A549 (cell line): ENCODE measurements at regions not wholly inside any gene's neighbourhood (a gene's known extent, or its start where the extent isn't known, plus 50 kb on each side); places are given as distances from the start of the nearest gene placed in this dataset.

ENCODE experiments used
- ATAC-seq, 2 experiments: fragments of 200-7000 bp in 1 of 2; fragments of >200 bp in 1 of 2; cut with Nextera tagmentation in 1 of 2; cut with Tn5 transposase in 1 of 2; 3 replicates each; pipeline versions ENCODE4 v1.8.0 to v1.9.1; 2018 to 2020; ENCODE audit warnings: mild to moderate bottlenecking in 1 of 2, moderate library complexity in 1 of 2
- CTCF ChIA-PET: fragments of 300-600 bp; sonication (Branson Sonifier 250); formaldehyde crosslinking; extraction: SDS; loops from one replicate; lab custom pipeline; 2021; ENCODE audit warnings: antibody characterized with exemption, inconsistent platforms; lab: Yijun Ruan, JAX
- POLR2A ChIA-PET: fragments of 350-600 bp; formaldehyde crosslinking; extraction: SDS; loops from one replicate; lab custom pipeline; 2021; ENCODE audit warnings: antibody characterized with exemption, inconsistent platforms; lab: Yijun Ruan, JAX
- DNase-seq, 2 experiments: peaks; one replicate each; pipeline versions ENCODE4 v3.0.0 to v3.0.0-alpha.2; 2011 to 2016; ENCODE audit warnings: low read depth in 1 of 2, low spot score in 1 of 2
- FAIRE-seq: peaks from 2 replicates; lab custom pipeline; 2011; peaks lifted over from hg19 to GRCh38; lab: Jason Lieb, UNC
- H3K27ac ChIP-seq, 2 experiments: fragments of >200 bp; sonication (Bioruptor Twin); formaldehyde crosslinking; 3 replicates each; pipeline ENCODE4 v1.5.1; 2016 to 2017
- H3K4me1 ChIP-seq: fragments of >200 bp; sonication (Bioruptor Twin); formaldehyde crosslinking; 3 replicates; pipeline ENCODE4 v1.6.1; 2016
- H3K4me2 ChIP-seq: fragments of >200 bp; sonication (Bioruptor Twin); formaldehyde crosslinking; 3 replicates; pipeline ENCODE4 v1.6.1; 2016
- H3K4me3 ChIP-seq: fragments of >200 bp; sonication (Bioruptor Twin); formaldehyde crosslinking; 3 replicates; pipeline ENCODE4 v1.5.1; 2016
- H3K9me3 ChIP-seq: fragments of >200 bp; sonication (Bioruptor Twin); formaldehyde crosslinking; 3 replicates; pipeline ENCODE4 v1.6.1; 2016
- BCL3 ChIP-seq: fragments of >200 bp; sonication (Bioruptor Twin); formaldehyde crosslinking; IDR thresholded peaks from 3 replicates; pipeline ENCODE4 v1.6.1; 2016
- CBX2 ChIP-seq: fragments of 200-600 bp; sonication (generic); IDR thresholded peaks from 2 replicates; pipeline ENCODE4 v1.6.1; 2016; ENCODE audit warnings: low read depth, mild to moderate bottlenecking, borderline replicate concordance
- CBX8 ChIP-seq: fragments of 200-600 bp; sonication (generic); IDR thresholded peaks from 2 replicates; pipeline ENCODE4 v1.6.1; 2016
- CEBPB ChIP-seq, 2 experiments: fragments of >200 bp in 1 of 2; sonication (Bioruptor Twin) in 1 of 2; formaldehyde crosslinking in 1 of 2; IDR thresholded peaks; 2 replicates each; pipeline ENCODE4 v1.6.1; 2012 to 2016
- CTCF ChIP-seq: fragments of >200 bp; sonication (Bioruptor Twin); formaldehyde crosslinking; IDR thresholded peaks from 3 replicates; pipeline ENCODE4 v1.5.1; 2016
- ELK1 ChIP-seq: fragments of 150-350 bp; IDR thresholded peaks from 2 replicates; pipeline ENCODE4 v1.6.1; 2014; ENCODE audit warnings: low read depth, mild to moderate bottlenecking, low read length
- EP300 ChIP-seq, 2 experiments: fragments of >200 bp; sonication (Bioruptor Twin); formaldehyde crosslinking; IDR thresholded peaks; 2 replicates in 1 of 2; 3 replicates in 1 of 2; pipeline ENCODE4 v1.6.1; 2016 to 2017
- HDAC2 ChIP-seq: fragments of 200-600 bp; sonication (generic); IDR thresholded peaks from 2 replicates; pipeline ENCODE4 v1.6.1; 2016
- HES2 ChIP-seq: fragments of >200 bp; sonication (Bioruptor Twin); formaldehyde crosslinking; IDR thresholded peaks from 2 replicates; pipeline ENCODE4 v1.6.1; 2016
- KDM1A ChIP-seq: fragments of 200-600 bp; sonication (generic); IDR thresholded peaks from 2 replicates; pipeline ENCODE4 v1.6.1; 2016; ENCODE audit warnings: low read depth, mild to moderate bottlenecking
- MAX ChIP-seq: IDR thresholded peaks from 2 replicates; pipeline ENCODE4 v1.6.1; 2012
- MYC ChIP-seq: IDR thresholded peaks from 2 replicates; pipeline ENCODE4 v1.6.1; 2012; ENCODE audit warnings: mild to moderate bottlenecking, inconsistent platforms, low read length, improper control_type of control experiment, borderline replicate concordance
- PHF8 ChIP-seq: fragments of 200-600 bp; sonication (generic); IDR thresholded peaks from 2 replicates; pipeline ENCODE4 v1.6.1; 2016; ENCODE audit warnings: low read depth, mild to moderate bottlenecking, antibody characterized with exemption, moderate library complexity, borderline replicate concordance
- RFX5 ChIP-seq: fragments of 450-650 bp; IDR thresholded peaks from 2 replicates; pipeline ENCODE4 v1.7.1; 2014; ENCODE audit warnings: antibody characterized with exemption, mild to moderate bottlenecking, moderate library complexity
- TP53 ChIP-seq: fragments of 250-450 bp; sonication (Bioruptor Pico); IDR thresholded peaks from 2 replicates; pipeline ENCODE4 v1.5.0; 2021; ENCODE audit warnings: mild to moderate bottlenecking, moderate library complexity
- USF2 ChIP-seq: fragments of 450-650 bp; IDR thresholded peaks from 2 replicates; pipeline ENCODE4 v1.6.1; 2014; ENCODE audit warnings: antibody characterized with exemption
- ZSCAN20 ChIP-seq: fragments of 250-450 bp; sonication (Bioruptor Pico); IDR thresholded peaks from 2 replicates; pipeline ENCODE4 v1.8.0; 2022; ENCODE audit warnings: mild to moderate bottlenecking, moderate library complexity
- WGBS: methylation state at CpG from one replicate; pipeline ENCODE4 v1.1.6; 2017; ENCODE audit errors: missing lambda C conversion rate; 5-methylcytosine and 5-hydroxymethylcytosine counted together

GRCh38 chr3:67241084-67241483 is 243.0 kb downstream of the KBTBD8 start:
- no peak overlapping the region for H3K4me2 ChIP-seq
- WGBS: 11% methylated on average over 4 of the region's 4 CpGs
- H3K4me3 ChIP-seq: no peak overlapping the region
- ATAC-seq (no peak), DNase-seq (no peak), FAIRE-seq (no peak)
- POLR2A ChIA-PET: no interaction called here
- CTCF ChIA-PET: no interaction called here
- H3K4me1 ChIP-seq: no peaks in the 10 kb centered on the region
- no peak overlapping the region for H3K27ac ChIP-seq
- no peak for TF ChIP-seq CTCF
- no peaks in the 10 kb centered on the region for H3K9me3 ChIP-seq

GRCh38 chr3:67244130-67244529 is 246.0 kb downstream of the KBTBD8 start:
- H3K4me3 ChIP-seq: no peak overlapping the region
- ATAC-seq (no peak), FAIRE-seq (no peak), DNase-seq (no peak)
- no peaks in the 10 kb centered on the region for H3K9me3 ChIP-seq
- ChIA-PET POLR2A (no interaction called here), CTCF (no interaction called here)
- H3K4me2 ChIP-seq: no peak overlapping the region
- H3K4me1 ChIP-seq: no peaks in the 10 kb centered on the region
- WGBS: 16% methylated on average over 2 of the region's 2 CpGs
- H3K27ac ChIP-seq: no peak overlapping the region
- TF ChIP-seq CBX2 (no peak), USF2 (no peak), CBX8 (no peak), PHF8 (no peak), HES2 (no peak), EP300 (IDR thresholded peaks at IDR 0.05) (no peak), HDAC2 (no peak), KDM1A (no peak), RFX5 (no peak), MAX (no peak), ZSCAN20 (CRISPR knock-in tag) (no peak), CEBPB (IDR thresholded peaks at IDR 0.05) (no peak), BCL3 (no peak)

- TF ChIP-seq TP53 (CRISPR knock-in tag): no peak
- no peak for TF ChIP-seq ELK1
- TF ChIP-seq MYC: no peak
- no peaks in the 10 kb centered on the region for H3K4me1 ChIP-seq
- WGBS: 58% methylated on average over 3 of the region's 3 CpGs
- CTCF ChIA-PET: no interaction called here
- ATAC-seq: no peak
- H3K4me3 ChIP-seq: no peak overlapping the region
- no peaks in the 10 kb centered on the region for H3K9me3 ChIP-seq
- no peak for FAIRE-seq
- no peak overlapping the region for H3K4me2 ChIP-seq
- no peak for DNase-seq
- H3K27ac ChIP-seq: no peak overlapping the region
- POLR2A ChIA-PET: no interaction called here
Measured at GRCh38 chr3:67245545-67245944, 247.4 kb downstream of the KBTBD8 start.
